Suprapubic skin (tissue), 4 donors: ENCODE measurements at regions not wholly inside any gene's neighbourhood (a gene's known extent, or its start where the extent isn't known, plus 50 kb on each side); places are given as distances from the start of the nearest gene placed in this dataset.

Experiments
- DNase-seq, 2 donors: peaks; one replicate each; pipeline ENCODE4 v3.0.0-alpha.2; 2019; ENCODE audit warnings: low spot score in 2 of 2
- H3K27ac ChIP-seq: fragments of 200-600 bp; sonication (generic); one replicate; pipeline ENCODE4 v1.5.1; 2019
- H3K27me3 ChIP-seq: fragments of 200-600 bp; sonication (generic); one replicate; pipeline ENCODE4 v1.5.1; 2019
- H3K36me3 ChIP-seq: fragments of 200-600 bp; sonication (generic); one replicate; pipeline ENCODE4 v1.5.1; 2019
- H3K4me1 ChIP-seq: fragments of 200-600 bp; sonication (generic); one replicate; pipeline ENCODE4 v1.5.1; 2019
- H3K4me3 ChIP-seq: fragments of 200-600 bp; sonication (generic); one replicate; pipeline ENCODE4 v1.5.1; 2019; ENCODE audit warnings: mild to moderate bottlenecking
- H3K9me3 ChIP-seq: fragments of 200-600 bp; sonication (generic); one replicate; pipeline ENCODE4 v1.5.1; 2019
- EP300 ChIP-seq: sonication (generic); formaldehyde crosslinking; IDR thresholded peaks from one replicate; pipeline ENCODE4 v1.6.1; 2017; ENCODE audit warnings: antibody characterized with exemption
- POLR2A ChIP-seq, 2 donors: fragments of 450-650 bp; IDR thresholded peaks; one replicate each; pipeline ENCODE4 v1.6.1; 2017; ENCODE audit warnings: antibody characterized with exemption in 2 of 2, mild to moderate bottlenecking in 2 of 2, moderate library complexity in 2 of 2
- POLR2AphosphoS5 ChIP-seq, 3 donors: sonication (generic); formaldehyde crosslinking; IDR thresholded peaks; one replicate each; pipeline ENCODE4 v1.6.1; 2017; ENCODE audit warnings: antibody characterized with exemption in 3 of 3
- whole genome bisulfite sequencing: methylation state at CpG from one replicate; pipeline ENCODE4 v1.1.5; 2018; 5-methylcytosine and 5-hydroxymethylcytosine counted together
- TF ChIP-seq, protein P1 (sequence below), 2 donors: fragments of 200-600 bp in 1 of 2; fragments of 450-650 bp in 1 of 2; sonication (generic) in 1 of 2; IDR thresholded peaks; one replicate each; pipeline ENCODE4 v1.5.1; 2016 to 2019; ENCODE audit warnings: antibody characterized with exemption in 2 of 2, mild to moderate bottlenecking in 1 of 2, moderate library complexity in 1 of 2

DNA sequence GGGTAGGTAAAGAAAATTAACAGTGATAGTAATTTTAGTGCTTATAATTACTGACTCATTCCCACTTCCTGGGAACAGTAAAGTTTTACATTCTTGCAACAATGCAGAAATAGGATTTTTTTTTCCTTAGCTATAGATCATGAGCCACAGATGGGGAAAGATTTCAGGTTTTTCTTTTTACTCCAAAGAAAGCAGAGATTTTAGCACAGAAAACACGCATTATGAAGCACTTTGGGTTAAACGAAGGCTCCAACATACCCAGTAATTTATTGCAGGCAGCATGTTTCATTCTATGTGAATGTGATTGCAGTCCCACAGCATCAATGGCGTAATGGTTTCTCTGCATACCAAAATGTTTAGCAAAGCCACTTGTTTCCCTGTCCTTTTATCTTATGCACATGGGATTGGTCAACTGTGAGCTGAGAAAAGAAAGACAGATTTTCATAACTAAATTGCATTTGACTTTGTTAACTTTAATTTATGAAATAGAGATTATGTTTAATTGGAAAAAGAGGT, 124.6 kb upstream of the E2F7 start:
- Histone ChIP-seq H3K4me3 (no peak overlapping the region), H3K36me3 (no peaks in the 10 kb centered on the region), H3K9me3 (no peaks in the 10 kb centered on the region), H3K27me3 (no peaks in the 10 kb centered on the region), H3K4me1 (no peaks in the 10 kb centered on the region), H3K27ac (no peak overlapping the region)
- no peak for DNase-seq
- TF ChIP-seq POLR2AphosphoS5 (IDR thresholded peaks at IDR 0.05), result no peak
- no peak for TF ChIP-seq EP300
- TF ChIP-seq POLR2A (IDR thresholded peaks at IDR 0.05), result no peak
- TF ChIP-seq, protein P1, sequence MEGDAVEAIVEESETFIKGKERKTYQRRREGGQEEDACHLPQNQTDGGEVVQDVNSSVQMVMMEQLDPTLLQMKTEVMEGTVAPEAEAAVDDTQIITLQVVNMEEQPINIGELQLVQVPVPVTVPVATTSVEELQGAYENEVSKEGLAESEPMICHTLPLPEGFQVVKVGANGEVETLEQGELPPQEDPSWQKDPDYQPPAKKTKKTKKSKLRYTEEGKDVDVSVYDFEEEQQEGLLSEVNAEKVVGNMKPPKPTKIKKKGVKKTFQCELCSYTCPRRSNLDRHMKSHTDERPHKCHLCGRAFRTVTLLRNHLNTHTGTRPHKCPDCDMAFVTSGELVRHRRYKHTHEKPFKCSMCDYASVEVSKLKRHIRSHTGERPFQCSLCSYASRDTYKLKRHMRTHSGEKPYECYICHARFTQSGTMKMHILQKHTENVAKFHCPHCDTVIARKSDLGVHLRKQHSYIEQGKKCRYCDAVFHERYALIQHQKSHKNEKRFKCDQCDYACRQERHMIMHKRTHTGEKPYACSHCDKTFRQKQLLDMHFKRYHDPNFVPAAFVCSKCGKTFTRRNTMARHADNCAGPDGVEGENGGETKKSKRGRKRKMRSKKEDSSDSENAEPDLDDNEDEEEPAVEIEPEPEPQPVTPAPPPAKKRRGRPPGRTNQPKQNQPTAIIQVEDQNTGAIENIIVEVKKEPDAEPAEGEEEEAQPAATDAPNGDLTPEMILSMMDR (IDR thresholded peaks at IDR 0.05), result no peak
- WGBS, result 62% methylated on average over 3 of the region's 3 CpGs

DNA sequence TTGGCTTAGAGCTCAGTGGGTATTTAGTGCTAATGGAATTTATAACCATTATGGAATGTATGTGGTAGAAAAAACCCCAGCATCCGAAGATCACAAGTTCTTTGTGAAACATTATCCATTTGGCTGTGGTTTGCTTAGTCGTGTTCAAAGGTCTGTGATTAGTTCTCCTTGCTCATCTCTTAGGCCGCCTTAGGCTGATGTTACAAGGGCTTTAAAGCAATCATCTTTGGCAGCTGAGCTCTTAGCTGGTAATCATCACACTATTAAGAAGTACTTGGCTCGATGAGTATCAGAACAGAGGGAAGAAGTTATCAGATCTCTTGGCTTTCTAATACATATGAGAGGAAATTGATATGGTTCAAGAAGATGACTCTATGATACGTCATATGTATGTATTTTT, 124.1 kb upstream of the E2F7 start:
- no peak overlapping the region for H3K4me3 ChIP-seq
- DNase-seq, result no peak
- H3K27ac ChIP-seq, result no peak overlapping the region
- H3K36me3 ChIP-seq, result no peaks in the 10 kb centered on the region
- no peaks in the 10 kb centered on the region for H3K9me3 ChIP-seq
- 31% methylated on average over 5 of the region's 5 CpGs for WGBS
- TF ChIP-seq POLR2A (IDR thresholded peaks at IDR 0.05) (no peak), EP300 (no peak), POLR2AphosphoS5 (IDR thresholded peaks at IDR 0.05) (no peak)
- TF ChIP-seq, protein P1 (IDR thresholded peaks at IDR 0.05), result no peak
- no peaks in the 10 kb centered on the region for H3K4me1 ChIP-seq
- no peaks in the 10 kb centered on the region for H3K27me3 ChIP-seq

DNA sequence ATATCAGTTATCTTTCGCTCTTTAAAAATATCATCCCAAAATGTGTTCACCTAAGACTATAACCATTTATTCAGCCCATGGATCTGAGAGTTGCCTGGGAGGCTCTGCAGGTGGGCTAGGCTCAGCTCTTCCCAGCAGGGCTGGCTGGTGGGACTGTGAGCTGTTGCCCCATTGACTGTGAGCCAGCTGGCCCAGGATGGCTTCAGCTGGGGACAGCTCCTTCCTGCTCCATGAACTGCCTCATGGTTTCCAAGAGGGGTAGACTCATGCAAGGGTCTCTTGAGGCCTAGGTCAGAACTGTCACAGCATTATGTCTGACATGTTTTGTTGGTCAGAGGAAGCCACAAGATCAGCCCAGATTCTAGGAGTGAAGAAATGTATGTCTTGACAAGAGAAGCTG, 114.1 kb upstream of the E2F7 start:
- Histone ChIP-seq H3K27ac (no peak overlapping the region), H3K9me3 (no peaks in the 10 kb centered on the region), H3K27me3 (no peaks in the 10 kb centered on the region), H3K36me3 (no peaks in the 10 kb centered on the region), H3K4me3 (no peak overlapping the region), H3K4me1 (no peaks in the 10 kb centered on the region)
- TF ChIP-seq POLR2A (IDR thresholded peaks at IDR 0.05), result no peak
- no peak for TF ChIP-seq POLR2AphosphoS5 (IDR thresholded peaks at IDR 0.05)
- TF ChIP-seq, protein P1 (IDR thresholded peaks at IDR 0.05), result no peak
- no peak for TF ChIP-seq EP300
- 91% methylated on average over 1 of the region's 1 CpG for WGBS
- no peak for DNase-seq

DNA sequence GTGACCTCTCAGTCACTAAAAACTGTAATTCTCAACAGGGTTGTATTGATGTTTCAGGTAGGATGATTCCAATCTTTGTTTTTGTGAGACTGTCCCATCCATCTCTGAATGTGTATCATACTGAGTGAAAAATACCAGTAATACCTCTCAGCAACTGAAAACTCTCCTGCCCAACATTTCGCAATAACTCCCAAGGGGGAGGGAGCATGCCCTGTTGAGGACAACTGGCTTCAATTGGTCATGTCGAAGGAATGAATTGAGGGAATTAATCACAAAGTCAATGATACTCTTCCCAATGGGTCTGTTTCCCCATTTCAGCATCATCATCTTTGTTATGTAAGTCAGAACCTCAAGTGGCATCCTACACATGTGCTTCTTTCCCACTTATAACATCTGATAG, 102.4 kb upstream of the E2F7 start:
- Histone ChIP-seq H3K9me3 (no peaks in the 10 kb centered on the region), H3K27me3 (no peaks in the 10 kb centered on the region), H3K4me3 (no peak overlapping the region), H3K27ac (no peak overlapping the region), H3K4me1 (no peaks in the 10 kb centered on the region), H3K36me3 (no peaks in the 10 kb centered on the region)
- TF ChIP-seq, protein P1 (IDR thresholded peaks at IDR 0.05), result no peak
- no peak for TF ChIP-seq POLR2A (IDR thresholded peaks at IDR 0.05)
- TF ChIP-seq EP300, result no peak
- TF ChIP-seq POLR2AphosphoS5 (IDR thresholded peaks at IDR 0.05), result no peak
- 93% methylated on average over 2 of the region's 2 CpGs for WGBS
- DNase-seq, result no peak

DNA sequence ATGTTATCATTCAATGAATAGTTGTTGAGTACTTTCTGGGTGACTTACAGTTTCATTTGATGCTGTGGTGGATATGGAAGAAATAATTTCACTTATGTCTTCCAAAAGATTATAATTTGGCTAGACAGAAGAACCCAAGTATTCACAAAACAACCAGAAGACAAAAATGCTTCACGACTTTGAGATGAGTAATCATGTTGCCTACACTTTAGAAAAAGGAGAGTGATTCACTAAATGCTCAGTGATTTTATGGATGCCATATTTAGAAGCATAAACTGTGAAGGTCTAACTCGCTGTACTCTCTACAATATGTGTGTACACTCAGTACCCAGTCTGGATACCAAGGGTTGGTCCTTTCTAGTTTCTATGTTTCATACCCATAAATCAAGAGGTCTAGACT, 101.3 kb upstream of the E2F7 start:
- Histone ChIP-seq H3K27me3 (no peaks in the 10 kb centered on the region), H3K4me3 (no peak overlapping the region), H3K36me3 (no peaks in the 10 kb centered on the region), H3K4me1 (no peaks in the 10 kb centered on the region), H3K27ac (no peak overlapping the region), H3K9me3 (no peaks in the 10 kb centered on the region)
- DNase-seq, result no peak
- TF ChIP-seq, protein P1 (IDR thresholded peaks at IDR 0.05), result no peak
- no peak for TF ChIP-seq POLR2AphosphoS5 (IDR thresholded peaks at IDR 0.05)
- no peak for TF ChIP-seq POLR2A (IDR thresholded peaks at IDR 0.05)
- TF ChIP-seq EP300, result no peak
- 68% methylated on average over 2 of the region's 2 CpGs for WGBS
